IMR-90 (cell line): ENCODE measurements at regions not wholly inside any gene's neighbourhood (a gene's known extent, or its start where the extent isn't known, plus 50 kb on each side); places are given as distances from the start of the nearest gene placed in this dataset.

Experiments
- ATAC-seq: fragments of 200-7000 bp; cut with Tn5 transposase; 2 replicates; pipeline ENCODE4 v1.9.1; 2020; ENCODE audit warnings: low read depth, mild to moderate bottlenecking, moderate library complexity
- BruUV-seq: library from RNA; stranded (reverse); fragments of 400-500 nt; replicated peaks from 2 replicates; lab custom pipeline; 2021; lab: Mats Ljungman, UMichigan
- CTCF ChIA-PET: fragments of 300-600 bp; formaldehyde crosslinking; extraction: SDS; loops from one replicate; lab custom pipeline; 2021; ENCODE audit warnings: antibody characterized with exemption; lab: Yijun Ruan, JAX
- POLR2A ChIA-PET: fragments of 300-600 bp; sonication (Branson Sonifier 250); formaldehyde crosslinking; loops from one replicate; lab custom pipeline; 2022; ENCODE audit warnings: antibody characterized with exemption; ENCODE audit not compliant: unreplicated experiment; lab: Charles Lee
- DNase-seq: peaks from one replicate; pipeline ENCODE4 v3.0.0; 2013
- H2AFZ ChIP-seq: replicated peaks from 2 replicates; pipeline ENCODE3; 2013; ENCODE audit warnings: low read length, mild to moderate bottlenecking; ENCODE audit not compliant: poor library complexity
- H2AK5ac ChIP-seq: 2 replicates; pipeline ENCODE4 v1.6.1; 2013; ENCODE audit warnings: low read depth, low read length, inconsistent platforms
- H2AK9ac ChIP-seq: replicated peaks from 2 replicates; pipeline ENCODE3; 2013; ENCODE audit warnings: mild to moderate bottlenecking, low read depth, low read length, moderate library complexity; ENCODE audit not compliant: poor library complexity
- H2BK120ac ChIP-seq: 2 replicates; pipeline ENCODE4 v1.6.1; 2013; ENCODE audit warnings: low read depth, low read length, inconsistent platforms
- H2BK15ac ChIP-seq: 3 replicates; pipeline ENCODE4 v1.6.1; 2013; ENCODE audit warnings: low read depth, low read length, inconsistent platforms
- H2BK20ac ChIP-seq: 2 replicates; pipeline ENCODE4 v1.6.1; 2013; ENCODE audit warnings: low read depth, mild to moderate bottlenecking, inconsistent platforms, low read length, moderate library complexity
- H2BK5ac ChIP-seq: 2 replicates; pipeline ENCODE4 v1.6.1; 2013; ENCODE audit warnings: mild to moderate bottlenecking, low read depth, low read length, inconsistent platforms; ENCODE audit not compliant: poor library complexity, severe bottlenecking
- H3K14ac ChIP-seq: replicated peaks from 2 replicates; pipeline ENCODE4 v1.6.1; 2013; ENCODE audit warnings: low read depth, low read length, inconsistent platforms
- H3K18ac ChIP-seq: 2 replicates; pipeline ENCODE4 v1.6.1; 2013; ENCODE audit warnings: low read depth, low read length, control low read depth
- H3K23ac ChIP-seq: 2 replicates; pipeline ENCODE4 v1.6.1; 2013; ENCODE audit warnings: low read depth, low read length, inconsistent platforms
- H3K27ac ChIP-seq: 2 replicates; pipeline ENCODE4 v1.5.1; 2013; ENCODE audit warnings: mild to moderate bottlenecking, control low read depth, low read length; ENCODE audit not compliant: insufficient read depth
- H3K27me3 ChIP-seq: 2 replicates; pipeline ENCODE4 v1.6.1; 2013; ENCODE audit warnings: low read length; ENCODE audit not compliant: control insufficient read depth, insufficient read depth
- H3K36me3 ChIP-seq: 2 replicates; pipeline ENCODE4 v1.6.1; 2013; ENCODE audit warnings: low read length, mixed read lengths; ENCODE audit not compliant: control insufficient read depth, insufficient read depth
- H3K4ac ChIP-seq: 2 replicates; pipeline ENCODE4 v1.6.1; 2013; ENCODE audit warnings: low read depth, low read length, inconsistent platforms
- H3K4me1 ChIP-seq: 2 replicates; pipeline ENCODE4 v1.6.1; 2013; ENCODE audit warnings: low read length, mixed read lengths; ENCODE audit not compliant: control insufficient read depth, insufficient read depth
- H3K4me2 ChIP-seq: 2 replicates; pipeline ENCODE4 v1.6.1; 2013; ENCODE audit warnings: low read depth, mild to moderate bottlenecking, control low read depth, low read length, moderate library complexity
- H3K4me3 ChIP-seq: 2 replicates; pipeline ENCODE4 v1.5.1; 2013; ENCODE audit warnings: low read depth, mild to moderate bottlenecking, control low read depth, low read length, moderate library complexity; ENCODE audit not compliant: insufficient read depth
- H3K56ac ChIP-seq: 2 replicates; pipeline ENCODE4 v1.6.1; 2013; ENCODE audit warnings: low read length, inconsistent platforms; ENCODE audit not compliant: insufficient read depth; ENCODE audit errors: extremely low read depth
- H3K79me1 ChIP-seq, 2 experiments: 2 replicates each; pipeline ENCODE4 v1.6.1; 2013; ENCODE audit warnings: low read length in 2 of 2, inconsistent platforms in 1 of 2, low read depth in 1 of 2
- H3K9ac ChIP-seq: 2 replicates; pipeline ENCODE4 v1.6.1; 2013; ENCODE audit warnings: low read depth, low read length, control low read depth
- H3K9me1 ChIP-seq: 2 replicates; pipeline ENCODE4 v1.6.1; 2013; ENCODE audit warnings: low read length, inconsistent platforms; ENCODE audit not compliant: insufficient read depth
- H3K9me3 ChIP-seq: 2 replicates; pipeline ENCODE4 v1.6.1; 2013; ENCODE audit warnings: low read length; ENCODE audit not compliant: control insufficient read depth, insufficient read depth
- H4K20me1 ChIP-seq: 2 replicates; pipeline ENCODE4 v1.6.1; 2013; ENCODE audit warnings: low read length, inconsistent platforms; ENCODE audit not compliant: insufficient read depth
- H4K5ac ChIP-seq: 2 replicates; pipeline ENCODE4 v1.6.1; 2013; ENCODE audit warnings: mild to moderate bottlenecking, low read depth, low read length, control low read depth
- H4K8ac ChIP-seq, 2 experiments: 2 replicates each; pipeline ENCODE4 v1.6.1; 2013; ENCODE audit warnings: low read depth in 2 of 2, low read length in 2 of 2, control low read depth in 1 of 2, inconsistent platforms in 1 of 2
- H4K91ac ChIP-seq: 2 replicates; pipeline ENCODE4 v1.6.1; 2013; ENCODE audit warnings: low read depth, low read length, inconsistent platforms; ENCODE audit not compliant: insufficient read depth
- BHLHE40 ChIP-seq: fragments of 150-350 bp; IDR thresholded peaks from 2 replicates; pipeline ENCODE4 v1.6.1; 2016; ENCODE audit warnings: mild to moderate bottlenecking, low read depth, low read length
- CEBPB ChIP-seq: IDR thresholded peaks from 2 replicates; pipeline ENCODE4 v1.6.1; 2012; ENCODE audit warnings: low read depth, low read length, improper control_type of control experiment
- CHD1 ChIP-seq: IDR thresholded peaks from 2 replicates; pipeline ENCODE4 v1.6.1; 2012; ENCODE audit warnings: low read depth, low read length, improper control_type of control experiment
- FOS ChIP-seq: fragments of 150-350 bp; IDR thresholded peaks from 2 replicates; pipeline ENCODE4 v1.6.1; 2016; ENCODE audit warnings: low read depth, low read length
- MAFK ChIP-seq: IDR thresholded peaks from 2 replicates; pipeline ENCODE4 v1.6.1; 2012; ENCODE audit warnings: low read depth, low read length, improper control_type of control experiment
- MAZ ChIP-seq: IDR thresholded peaks from 2 replicates; pipeline ENCODE4 v1.6.1; 2012; ENCODE audit warnings: low read depth, mild to moderate bottlenecking, low read length, improper control_type of control experiment, moderate library complexity, borderline replicate concordance
- MXI1 ChIP-seq: IDR thresholded peaks from 2 replicates; pipeline ENCODE4 v1.6.1; 2012; ENCODE audit warnings: low read depth, mild to moderate bottlenecking, low read length, moderate library complexity, borderline replicate concordance
- NFE2L2 ChIP-seq: fragments of 150-350 bp; IDR thresholded peaks from 2 replicates; pipeline ENCODE4 v1.6.1; 2016; ENCODE audit warnings: low read depth, mild to moderate bottlenecking, low read length
- POLR2A ChIP-seq: IDR thresholded peaks from 2 replicates; pipeline ENCODE4 v1.6.1; 2012; ENCODE audit warnings: mild to moderate bottlenecking, low read depth, low read length
- RCOR1 ChIP-seq: IDR thresholded peaks from 2 replicates; pipeline ENCODE4 v1.6.1; 2012; ENCODE audit warnings: mild to moderate bottlenecking, low read length, improper control_type of control experiment; ENCODE audit not compliant: insufficient replicate concordance
- RFX5 ChIP-seq: IDR thresholded peaks from 2 replicates; pipeline ENCODE4 v1.8.0; 2012; ENCODE audit warnings: low read depth, mild to moderate bottlenecking, low read length, moderate library complexity
- WGBS, 2 experiments: methylation state at CpG; one replicate each; pipeline versions ENCODE4 v1.1.5 to v1.1.7; 2013; ENCODE audit warnings: missing lambda C conversion rate in 2 of 2; ENCODE audit not compliant: insufficient read length in 1 of 2; ENCODE audit errors: extremely low coverage in 2 of 2; 5-methylcytosine and 5-hydroxymethylcytosine counted together
- dilution Hi-C: fragments of 300-500 bp; cut with HindIII; formaldehyde crosslinking; loops from one replicate; pipeline ENCODE4 v1.14.3; 2018; ENCODE audit warnings: low sequenced_read_pairs; ENCODE audit not compliant: unreplicated experiment
- in situ Hi-C: fragments of 300-500 bp; cut with MboI; formaldehyde crosslinking; loops from 3 replicates; pipeline ENCODE4 v1.14.3; 2019; ENCODE audit warnings: low sequenced_read_pairs, inconsistent platforms, mixed read lengths
- intact Hi-C: fragments of 100-400 bp; cut with micrococcal nuclease; formaldehyde crosslinking; loops from 2 replicates; pipeline ENCODE4 v1.10.0; 2022
- TF ChIP-seq, protein P1 (sequence below): fragments of 150-350 bp; IDR thresholded peaks from 2 replicates; pipeline ENCODE4 v1.6.1; 2017; ENCODE audit warnings: mild to moderate bottlenecking, antibody characterized with exemption, low read length, low read depth
- TF ChIP-seq, protein P2 (sequence below): conservative IDR thresholded peaks from 2 replicates; pipeline ENCODE4 v1.5.1; 2012; ENCODE audit warnings: mild to moderate bottlenecking, low read depth, low read length, improper control_type of control experiment
- TF ChIP-seq, protein P3 (sequence below): fragments of 150-350 bp; IDR thresholded peaks from 2 replicates; pipeline ENCODE4 v1.6.1; 2016; ENCODE audit warnings: low read depth, mild to moderate bottlenecking, low read length, moderate library complexity, borderline replicate concordance

DNA sequence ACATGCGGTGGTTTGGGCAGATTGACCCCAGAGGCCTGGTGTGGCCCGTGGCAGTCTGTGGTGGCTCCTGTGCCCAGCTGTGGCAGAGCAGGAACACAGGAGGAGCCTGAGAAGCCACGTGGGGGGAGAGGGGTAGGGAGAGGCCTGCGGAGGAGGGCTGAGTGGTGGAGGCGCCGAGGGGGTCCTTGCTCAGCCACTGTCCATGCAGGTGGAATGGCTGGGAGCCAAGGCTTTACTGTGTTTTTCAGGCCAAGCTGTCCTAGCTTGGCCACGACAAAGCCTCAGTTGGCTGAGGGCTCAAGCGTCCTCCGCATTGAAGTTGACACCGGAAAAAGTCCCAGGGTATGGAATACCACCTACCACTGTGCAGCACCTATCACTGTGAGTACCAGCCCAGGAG, 107.0 kb downstream of the VEGFA start:
- Histone ChIP-seq H3K9me1 (no peaks in the 10 kb centered on the region), H3K4me3 (no peak overlapping the region), H3K27ac (no peak overlapping the region), H3K9ac (no peak overlapping the region), H2AFZ (no peak overlapping the region), H3K23ac (no peak overlapping the region), H3K18ac (no peak overlapping the region), H4K8ac (no peak overlapping the region), H3K9me3 (no peaks in the 10 kb centered on the region), H4K5ac (no peak overlapping the region), H3K4me2 (no peak overlapping the region), H2BK15ac (no peak overlapping the region), H3K4me1 (no peaks in the 10 kb centered on the region), H3K14ac (no peak overlapping the region), H2BK5ac (no peak overlapping the region), H4K91ac (no peak overlapping the region), H4K20me1 (no peaks in the 10 kb centered on the region), H3K56ac (no peak overlapping the region), H3K36me3 (no peaks in the 10 kb centered on the region), H2BK20ac (no peak overlapping the region), H3K4ac (no peak overlapping the region), H2BK120ac (no peak overlapping the region), H2AK5ac (no peak overlapping the region), H3K79me1 (no peaks in the 10 kb centered on the region), H3K27me3 (peaks cover 22% of the 10 kb centered on the region), H2AK9ac (no peak overlapping the region)
- BruUV-seq = no TSS peak
- POLR2A ChIA-PET = no interaction called here
- intact Hi-C loops = no loop called here
- WGBS, 2 experiments = 94% methylated on average over 3 of the region's 10 CpGs; no CpG with 5 or more reads in 1 of the 2 experiments
- dilution Hi-C loops = no loop called here
- CTCF ChIA-PET = no interaction called here
- in situ Hi-C loops = no loop called here
- TF ChIP-seq, protein P1, sequence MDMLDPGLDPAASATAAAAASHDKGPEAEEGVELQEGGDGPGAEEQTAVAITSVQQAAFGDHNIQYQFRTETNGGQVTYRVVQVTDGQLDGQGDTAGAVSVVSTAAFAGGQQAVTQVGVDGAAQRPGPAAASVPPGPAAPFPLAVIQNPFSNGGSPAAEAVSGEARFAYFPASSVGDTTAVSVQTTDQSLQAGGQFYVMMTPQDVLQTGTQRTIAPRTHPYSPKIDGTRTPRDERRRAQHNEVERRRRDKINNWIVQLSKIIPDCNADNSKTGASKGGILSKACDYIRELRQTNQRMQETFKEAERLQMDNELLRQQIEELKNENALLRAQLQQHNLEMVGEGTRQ = no peak
- TF ChIP-seq, protein P2, sequence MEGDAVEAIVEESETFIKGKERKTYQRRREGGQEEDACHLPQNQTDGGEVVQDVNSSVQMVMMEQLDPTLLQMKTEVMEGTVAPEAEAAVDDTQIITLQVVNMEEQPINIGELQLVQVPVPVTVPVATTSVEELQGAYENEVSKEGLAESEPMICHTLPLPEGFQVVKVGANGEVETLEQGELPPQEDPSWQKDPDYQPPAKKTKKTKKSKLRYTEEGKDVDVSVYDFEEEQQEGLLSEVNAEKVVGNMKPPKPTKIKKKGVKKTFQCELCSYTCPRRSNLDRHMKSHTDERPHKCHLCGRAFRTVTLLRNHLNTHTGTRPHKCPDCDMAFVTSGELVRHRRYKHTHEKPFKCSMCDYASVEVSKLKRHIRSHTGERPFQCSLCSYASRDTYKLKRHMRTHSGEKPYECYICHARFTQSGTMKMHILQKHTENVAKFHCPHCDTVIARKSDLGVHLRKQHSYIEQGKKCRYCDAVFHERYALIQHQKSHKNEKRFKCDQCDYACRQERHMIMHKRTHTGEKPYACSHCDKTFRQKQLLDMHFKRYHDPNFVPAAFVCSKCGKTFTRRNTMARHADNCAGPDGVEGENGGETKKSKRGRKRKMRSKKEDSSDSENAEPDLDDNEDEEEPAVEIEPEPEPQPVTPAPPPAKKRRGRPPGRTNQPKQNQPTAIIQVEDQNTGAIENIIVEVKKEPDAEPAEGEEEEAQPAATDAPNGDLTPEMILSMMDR = no peak
- TF ChIP-seq FOS (no peak), NFE2L2 (no peak), POLR2A (no peak), MXI1 (no peak), CEBPB (no peak), BHLHE40 (no peak), RFX5 (no peak), RCOR1 (no peak), MAFK (no peak), MAZ (no peak), CHD1 (no peak)
- TF ChIP-seq, protein P3, sequence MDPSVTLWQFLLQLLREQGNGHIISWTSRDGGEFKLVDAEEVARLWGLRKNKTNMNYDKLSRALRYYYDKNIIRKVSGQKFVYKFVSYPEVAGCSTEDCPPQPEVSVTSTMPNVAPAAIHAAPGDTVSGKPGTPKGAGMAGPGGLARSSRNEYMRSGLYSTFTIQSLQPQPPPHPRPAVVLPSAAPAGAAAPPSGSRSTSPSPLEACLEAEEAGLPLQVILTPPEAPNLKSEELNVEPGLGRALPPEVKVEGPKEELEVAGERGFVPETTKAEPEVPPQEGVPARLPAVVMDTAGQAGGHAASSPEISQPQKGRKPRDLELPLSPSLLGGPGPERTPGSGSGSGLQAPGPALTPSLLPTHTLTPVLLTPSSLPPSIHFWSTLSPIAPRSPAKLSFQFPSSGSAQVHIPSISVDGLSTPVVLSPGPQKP = no peak
- ATAC-seq (no peak), DNase-seq (no peak)
